KMS-11 (cell line): ENCODE measurements at regions not wholly inside any gene's neighbourhood (a gene's known extent, or its start where the extent isn't known, plus 50 kb on each side); places are given as distances from the start of the nearest gene placed in this dataset.

Source experiments
- H2AFZ ChIP-seq: fragments of 200-600 bp; sonication (generic); 2 replicates; pipeline ENCODE4 v1.6.1; 2016; ENCODE audit warnings: antibody characterized with exemption, mixed run types, low read depth
- H3K27ac ChIP-seq: fragments of 200-600 bp; sonication (generic); 2 replicates; pipeline ENCODE4 v1.6.1; 2016; ENCODE audit warnings: mild to moderate bottlenecking, mixed run types
- H3K27me3 ChIP-seq: fragments of 200-600 bp; sonication (generic); 2 replicates; pipeline ENCODE4 v1.6.1; 2017; ENCODE audit warnings: mild to moderate bottlenecking, low read depth, mixed run types, moderate library complexity; ENCODE audit not compliant: insufficient read depth
- H3K36me3 ChIP-seq: fragments of 200-600 bp; sonication (generic); 2 replicates; pipeline ENCODE4 v1.6.1; 2017; ENCODE audit warnings: mild to moderate bottlenecking, mixed run types; ENCODE audit not compliant: insufficient read depth
- H3K4me1 ChIP-seq: fragments of 200-600 bp; sonication (generic); 2 replicates; pipeline ENCODE4 v1.6.1; 2016; ENCODE audit warnings: mild to moderate bottlenecking, low read depth, mixed run types; ENCODE audit not compliant: poor library complexity, severe bottlenecking
- H3K4me2 ChIP-seq: fragments of 200-600 bp; sonication (generic); 2 replicates; pipeline ENCODE4 v1.7.0; 2016; ENCODE audit warnings: mild to moderate bottlenecking, mixed run types
- H3K4me3 ChIP-seq: fragments of 200-600 bp; sonication (generic); IDR thresholded peaks from 2 replicates; pipeline ENCODE4 v1.6.1; 2017; ENCODE audit warnings: low read depth, low read length, mixed read lengths; ENCODE audit not compliant: insufficient read depth
- H3K79me2 ChIP-seq: fragments of 200-600 bp; sonication (generic); 2 replicates; pipeline ENCODE4 v1.6.1; 2016; ENCODE audit warnings: low read depth, mixed run types; ENCODE audit not compliant: insufficient read depth
- H3K9ac ChIP-seq: fragments of 200-600 bp; sonication (generic); 2 replicates; pipeline ENCODE4 v1.6.1; 2016; ENCODE audit warnings: mild to moderate bottlenecking, mixed run types
- H4K20me1 ChIP-seq: fragments of 200-600 bp; sonication (generic); 2 replicates; pipeline ENCODE4 v1.6.1; 2016; ENCODE audit warnings: mild to moderate bottlenecking, mixed run types; ENCODE audit not compliant: insufficient read depth
- TF ChIP-seq, protein P1 (sequence below): fragments of 200-600 bp; sonication (generic); conservative IDR thresholded peaks from 2 replicates; pipeline ENCODE4 v1.6.1; 2017; ENCODE audit warnings: low read depth, mild to moderate bottlenecking, antibody characterized with exemption, low read length, moderate library complexity, mixed read lengths

DNA sequence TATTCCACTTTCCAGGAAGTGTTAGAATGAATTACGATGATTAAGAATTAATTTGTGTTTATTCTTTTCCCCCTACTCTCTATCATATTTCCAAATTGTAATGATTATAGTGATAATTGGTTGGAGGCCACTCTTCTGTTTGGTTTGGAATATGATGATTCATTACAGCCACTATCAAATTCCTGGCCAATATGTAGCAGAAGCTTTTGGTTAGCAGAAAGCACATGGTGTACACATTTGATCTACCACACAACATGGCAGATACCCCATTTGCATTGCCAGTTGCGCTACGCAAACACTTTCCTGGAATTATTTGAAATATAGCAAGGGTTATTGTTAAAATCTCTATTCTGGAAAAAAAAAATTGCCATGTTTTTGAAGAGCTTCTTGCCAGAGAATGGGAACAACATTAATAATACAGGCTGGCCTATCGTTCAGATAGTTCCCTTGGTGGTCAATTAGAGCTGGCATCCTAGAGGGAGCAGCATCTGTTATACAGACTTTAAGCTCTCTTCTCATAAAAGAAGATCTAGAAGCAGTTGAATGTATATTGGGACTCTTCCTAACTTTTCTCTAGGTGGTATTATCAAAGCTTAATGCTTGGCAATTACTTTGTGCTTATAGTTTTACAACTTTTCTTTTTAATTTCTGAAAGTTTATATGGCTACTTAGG is 455.0 kb upstream of the ACTBL2 start:
- Histone ChIP-seq H3K79me2 (no peaks in the 10 kb centered on the region), H3K36me3 (no peaks in the 10 kb centered on the region), H3K4me1 (no peaks in the 10 kb centered on the region), H3K4me3 (no peak overlapping the region), H2AFZ (no peak overlapping the region), H3K27me3 (no peaks in the 10 kb centered on the region), H4K20me1 (no peaks in the 10 kb centered on the region), H3K4me2 (no peak overlapping the region), H3K27ac (no peak overlapping the region), H3K9ac (no peak overlapping the region)
- TF ChIP-seq, protein P1, sequence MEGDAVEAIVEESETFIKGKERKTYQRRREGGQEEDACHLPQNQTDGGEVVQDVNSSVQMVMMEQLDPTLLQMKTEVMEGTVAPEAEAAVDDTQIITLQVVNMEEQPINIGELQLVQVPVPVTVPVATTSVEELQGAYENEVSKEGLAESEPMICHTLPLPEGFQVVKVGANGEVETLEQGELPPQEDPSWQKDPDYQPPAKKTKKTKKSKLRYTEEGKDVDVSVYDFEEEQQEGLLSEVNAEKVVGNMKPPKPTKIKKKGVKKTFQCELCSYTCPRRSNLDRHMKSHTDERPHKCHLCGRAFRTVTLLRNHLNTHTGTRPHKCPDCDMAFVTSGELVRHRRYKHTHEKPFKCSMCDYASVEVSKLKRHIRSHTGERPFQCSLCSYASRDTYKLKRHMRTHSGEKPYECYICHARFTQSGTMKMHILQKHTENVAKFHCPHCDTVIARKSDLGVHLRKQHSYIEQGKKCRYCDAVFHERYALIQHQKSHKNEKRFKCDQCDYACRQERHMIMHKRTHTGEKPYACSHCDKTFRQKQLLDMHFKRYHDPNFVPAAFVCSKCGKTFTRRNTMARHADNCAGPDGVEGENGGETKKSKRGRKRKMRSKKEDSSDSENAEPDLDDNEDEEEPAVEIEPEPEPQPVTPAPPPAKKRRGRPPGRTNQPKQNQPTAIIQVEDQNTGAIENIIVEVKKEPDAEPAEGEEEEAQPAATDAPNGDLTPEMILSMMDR = no peak

DNA sequence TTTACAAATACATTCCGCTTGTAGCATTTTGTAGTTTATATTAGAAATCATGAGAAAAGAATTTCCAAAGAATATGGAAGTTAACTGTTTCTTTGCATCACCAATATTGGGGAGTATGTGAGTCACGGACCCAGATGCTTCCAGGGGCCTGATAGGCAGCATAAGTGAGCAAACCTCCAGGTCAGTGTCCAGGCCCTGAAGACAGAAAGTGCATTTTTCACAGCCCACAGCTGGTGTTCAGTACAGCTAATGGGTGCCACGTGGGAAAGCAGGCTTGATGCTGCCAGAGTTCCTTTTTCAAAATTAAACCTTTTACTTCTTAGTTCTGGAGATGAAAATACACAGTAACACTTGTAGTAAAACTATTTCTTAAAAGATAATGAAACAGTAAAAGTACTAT is 454.4 kb upstream of the ACTBL2 start:
- Histone ChIP-seq H3K4me2 (no peak overlapping the region), H2AFZ (no peak overlapping the region), H3K27ac (no peak overlapping the region), H3K36me3 (no peaks in the 10 kb centered on the region), H4K20me1 (no peaks in the 10 kb centered on the region), H3K4me3 (no peak overlapping the region), H3K79me2 (no peaks in the 10 kb centered on the region), H3K4me1 (no peaks in the 10 kb centered on the region), H3K27me3 (no peaks in the 10 kb centered on the region), H3K9ac (no peak overlapping the region)
- TF ChIP-seq, protein P1 = no peak

DNA sequence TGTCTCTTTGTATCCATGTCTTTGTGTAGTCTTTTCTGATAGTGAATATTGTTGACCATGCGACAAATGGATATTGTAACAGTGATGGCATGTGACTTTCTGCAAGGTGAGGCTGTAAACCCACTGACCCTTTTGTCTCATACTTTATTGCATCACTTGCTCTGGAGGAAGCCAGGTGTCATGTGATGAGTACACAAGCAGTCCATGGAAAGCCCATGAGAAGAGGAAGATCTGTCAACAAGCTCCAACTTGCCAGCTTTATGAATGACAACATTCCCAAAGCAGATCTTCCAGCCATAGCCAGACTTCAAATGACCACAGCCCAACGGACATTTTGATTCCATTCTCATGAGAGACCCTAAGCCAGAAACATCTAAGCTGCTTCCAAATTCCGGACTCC is 450.1 kb upstream of the ACTBL2 start:
- Histone ChIP-seq H3K27me3 (no peaks in the 10 kb centered on the region), H3K36me3 (no peaks in the 10 kb centered on the region), H3K4me3 (no peak overlapping the region), H4K20me1 (no peaks in the 10 kb centered on the region), H3K4me2 (no peak overlapping the region), H3K9ac (no peak overlapping the region), H3K27ac (no peak overlapping the region), H3K4me1 (no peaks in the 10 kb centered on the region), H2AFZ (no peak overlapping the region), H3K79me2 (no peaks in the 10 kb centered on the region)
- TF ChIP-seq, protein P1 = no peak

DNA sequence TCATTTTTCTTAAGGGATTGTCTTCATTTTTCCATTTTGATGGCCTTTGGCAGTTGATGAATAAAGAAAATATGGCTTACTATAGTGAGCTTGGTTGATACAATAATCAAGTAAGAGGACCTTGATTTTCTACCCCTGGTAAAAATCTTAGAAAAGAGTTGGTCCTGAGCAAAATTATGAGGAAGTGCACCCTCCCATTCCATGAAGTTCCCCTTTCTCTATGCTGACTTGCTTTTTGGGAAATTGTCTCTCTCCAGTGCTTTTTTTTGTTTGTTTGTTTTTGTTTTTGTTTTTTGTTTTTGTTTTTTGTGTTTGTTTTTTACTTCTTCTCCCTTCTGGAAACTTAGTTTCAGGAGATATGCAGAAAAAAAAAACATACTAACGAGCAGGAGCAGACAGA is 449.2 kb upstream of the ACTBL2 start:
- H2AFZ ChIP-seq = no peak overlapping the region
- no peaks in the 10 kb centered on the region for H3K36me3 ChIP-seq
- H3K27me3 ChIP-seq = no peaks in the 10 kb centered on the region
- TF ChIP-seq, protein P1 = no peak
- H3K4me2 ChIP-seq = no peak overlapping the region
- no peaks in the 10 kb centered on the region for H3K4me1 ChIP-seq
- no peak overlapping the region for H3K27ac ChIP-seq
- no peaks in the 10 kb centered on the region for H4K20me1 ChIP-seq
- H3K9ac ChIP-seq = no peak overlapping the region
- no peaks in the 10 kb centered on the region for H3K79me2 ChIP-seq
- no peak overlapping the region for H3K4me3 ChIP-seq
